H1 (cell line): ENCODE measurements at regions not wholly inside any gene's neighbourhood (a gene's known extent, or its start where the extent isn't known, plus 50 kb on each side); places are given as distances from the start of the nearest gene placed in this dataset.

Experiments
- CTCF ChIA-PET: fragments of 300-600 bp; sonication (Branson Sonifier 250); formaldehyde crosslinking; loops from one replicate; lab custom pipeline; 2021; ENCODE audit not compliant: partially characterized antibody; lab: Charles Lee
- POLR2A ChIA-PET: fragments of 300-600 bp; sonication (Branson Sonifier 250); formaldehyde crosslinking; loops from one replicate; lab custom pipeline; 2021; ENCODE audit warnings: inconsistent platforms; ENCODE audit not compliant: partially characterized antibody; lab: Charles Lee
- DNase-seq, 2 experiments: peaks; one replicate each; pipeline versions ENCODE4 v3.0.0 to v3.0.0-alpha.2; 2010 to 2022; ENCODE audit warnings: low spot score in 2 of 2, low read depth in 1 of 2, mixed read lengths in 1 of 2
- FAIRE-seq: peaks from 2 replicates; lab custom pipeline; 2011; peaks lifted over from hg19 to GRCh38; lab: Jason Lieb, UNC
- H2AFZ ChIP-seq: 2 replicates; pipeline ENCODE4 v1.8.1; 2012; ENCODE audit warnings: low read length, inconsistent platforms
- H2AK5ac ChIP-seq: 2 replicates; pipeline ENCODE4 v1.6.1; 2013; ENCODE audit warnings: low read depth, low read length
- H2BK120ac ChIP-seq: replicated peaks from 2 replicates; pipeline ENCODE3; 2013; ENCODE audit warnings: low read depth, low read length, inconsistent platforms
- H2BK12ac ChIP-seq: 2 replicates; pipeline ENCODE4 v1.6.1; 2013; ENCODE audit warnings: low read depth, low read length
- H2BK15ac ChIP-seq: 2 replicates; pipeline ENCODE4 v1.6.1; 2013; ENCODE audit warnings: low read length
- H2BK20ac ChIP-seq: 2 replicates; pipeline ENCODE4 v1.6.1; 2013; ENCODE audit warnings: low read length
- H2BK5ac ChIP-seq: 2 replicates; pipeline ENCODE4 v1.6.1; 2013; ENCODE audit warnings: low read depth, low read length
- H3K14ac ChIP-seq: 2 replicates; pipeline ENCODE4 v1.6.1; 2013; ENCODE audit warnings: inconsistent platforms; ENCODE audit not compliant: insufficient read length
- H3K18ac ChIP-seq: 2 replicates; pipeline ENCODE4 v1.6.1; 2013; ENCODE audit warnings: low read length; ENCODE audit errors: extremely low read depth
- H3K23ac ChIP-seq: 2 replicates; pipeline ENCODE4 v1.6.1; 2013; ENCODE audit warnings: inconsistent platforms; ENCODE audit not compliant: insufficient read length
- H3K23me2 ChIP-seq: 2 replicates; pipeline ENCODE4 v1.6.1; 2013; ENCODE audit warnings: low read depth, low read length
- H3K27ac ChIP-seq: 2 replicates; pipeline ENCODE4 v1.6.1; 2011; ENCODE audit warnings: low read depth, low read length, inconsistent platforms
- H3K27me3 ChIP-seq, 4 experiments: replicated peaks in 1 of 4; 1 replicate in 1 of 4; 2 replicates in 3 of 4; pipeline versions ENCODE4 v1.6.1 to v1.8.1; 2011 to 2013; ENCODE audit warnings: low read length in 3 of 4, mild to moderate bottlenecking in 3 of 4, inconsistent platforms in 2 of 4, mixed read lengths in 2 of 4, moderate library complexity in 1 of 4; ENCODE audit not compliant: control insufficient read depth in 3 of 4, insufficient read depth in 3 of 4; ENCODE audit errors: extremely low read depth in 1 of 4
- H3K36me3 ChIP-seq, 4 experiments: 2 replicates each; pipeline versions ENCODE4 v1.6.1 to v1.8.1; 2011 to 2013; ENCODE audit warnings: mild to moderate bottlenecking in 4 of 4, low read length in 3 of 4, moderate library complexity in 2 of 4, control low read depth in 1 of 4, inconsistent platforms in 1 of 4; ENCODE audit not compliant: insufficient read depth in 4 of 4, control insufficient read depth in 2 of 4
- H3K4ac ChIP-seq: replicated peaks from 2 replicates; pipeline ENCODE3; 2013; ENCODE audit warnings: low read length, low read depth, mixed read lengths, inconsistent platforms; ENCODE audit not compliant: insufficient read length
- H3K4me1 ChIP-seq, 4 experiments: replicated peaks in 1 of 4; 1 replicate in 1 of 4; 2 replicates in 3 of 4; pipeline versions ENCODE4 v1.6.1 to v1.8.1; 2011 to 2013; ENCODE audit warnings: low read length in 3 of 4, inconsistent platforms in 2 of 4, mixed read lengths in 1 of 4; ENCODE audit not compliant: insufficient read depth in 4 of 4, control insufficient read depth in 3 of 4
- H3K4me2 ChIP-seq, 2 experiments: 2 replicates each; pipeline versions ENCODE4 v1.6.1 to v1.8.1; 2011 to 2013; ENCODE audit warnings: low read depth in 2 of 2, low read length in 2 of 2, control low read depth in 1 of 2, inconsistent platforms in 1 of 2, mild to moderate bottlenecking in 1 of 2; ENCODE audit not compliant: insufficient read depth in 1 of 2
- H3K4me3 ChIP-seq, 4 experiments: fragments of 200-600, 300-600 bp in 1 of 4; sonication (generic), shearing (Covaris generic), sonication (Bioruptor Twin) in 1 of 4; 2 replicates each; pipeline versions ENCODE4 v1.5.1 to v1.8.1; 2011 to 2016; ENCODE audit warnings: low read length in 4 of 4, low read depth in 3 of 4, control low read depth in 2 of 4, inconsistent platforms in 2 of 4, mild to moderate bottlenecking in 2 of 4, mixed read lengths in 1 of 4, moderate library complexity in 1 of 4; ENCODE audit not compliant: insufficient read depth in 2 of 4; ENCODE audit errors: extremely low read depth in 1 of 4
- H3K56ac ChIP-seq: replicated peaks from 2 replicates; pipeline ENCODE3; 2013; ENCODE audit warnings: low read depth, mild to moderate bottlenecking, mixed read lengths, low read length, inconsistent platforms; ENCODE audit not compliant: insufficient read length
- H3K79me1 ChIP-seq: 2 replicates; pipeline ENCODE4 v1.6.1; 2013; ENCODE audit warnings: low read depth, low read length, control low read depth
- H3K79me2 ChIP-seq, 2 experiments: 2 replicates each; pipeline versions ENCODE4 v1.6.1 to v1.8.1; 2012 to 2013; ENCODE audit warnings: low read length in 2 of 2, mild to moderate bottlenecking in 2 of 2, inconsistent platforms in 1 of 2; ENCODE audit not compliant: insufficient read depth in 2 of 2, control insufficient read depth in 1 of 2
- H3K9ac ChIP-seq, 4 experiments: replicated peaks in 1 of 4; 1 replicate in 1 of 4; 2 replicates in 3 of 4; pipeline versions ENCODE4 v1.6.1 to v1.8.1; 2011 to 2013; ENCODE audit warnings: low read depth in 3 of 4, low read length in 3 of 4, control low read depth in 2 of 4, mild to moderate bottlenecking in 2 of 4, moderate library complexity in 2 of 4, inconsistent platforms in 1 of 4; ENCODE audit errors: extremely low read depth in 1 of 4
- H3K9me3 ChIP-seq, 2 experiments: 2 replicates each; pipeline versions ENCODE4 v1.6.1 to v1.8.1; 2012 to 2013; ENCODE audit warnings: mild to moderate bottlenecking in 2 of 2, moderate library complexity in 2 of 2, control low read depth in 1 of 2, inconsistent platforms in 1 of 2, low read depth in 1 of 2, low read length in 1 of 2, mixed read lengths in 1 of 2; ENCODE audit not compliant: insufficient read depth in 2 of 2
- H4K20me1 ChIP-seq, 2 experiments: replicated peaks in 1 of 2; 2 replicates each; pipeline versions ENCODE3 to v1.8.1; 2011 to 2013; ENCODE audit warnings: inconsistent platforms in 2 of 2, low read length in 2 of 2, mild to moderate bottlenecking in 1 of 2; ENCODE audit not compliant: insufficient read depth in 2 of 2, control insufficient read depth in 1 of 2
- H4K5ac ChIP-seq: 2 replicates; pipeline ENCODE4 v1.6.1; 2013; ENCODE audit warnings: low read length, low read depth, mixed read lengths, inconsistent platforms; ENCODE audit not compliant: insufficient read length
- H4K8ac ChIP-seq: 2 replicates; pipeline ENCODE4 v1.8.0; 2013; ENCODE audit warnings: mild to moderate bottlenecking, moderate library complexity, low read length, inconsistent platforms; ENCODE audit not compliant: insufficient read depth; ENCODE audit errors: extremely low read depth
- H4K91ac ChIP-seq: replicated peaks from 2 replicates; pipeline ENCODE3; 2013; ENCODE audit warnings: low read length, mixed read lengths, inconsistent platforms; ENCODE audit not compliant: insufficient read length
- CEBPB ChIP-seq: IDR thresholded peaks from 2 replicates; pipeline ENCODE4 v1.6.1; 2012; ENCODE audit warnings: low read depth, low read length
- CREB1 ChIP-seq: IDR thresholded peaks from 2 replicates; pipeline ENCODE4 v1.6.1; 2012; ENCODE audit warnings: inconsistent platforms
- HDAC2 ChIP-seq, 2 experiments: fragments of 300-600 bp in 1 of 2; sonication (generic) in 1 of 2; IDR thresholded peaks; 2 replicates each; pipeline ENCODE4 v1.6.1; 2011 to 2012; ENCODE audit warnings: low read depth in 2 of 2, low read length in 2 of 2, mild to moderate bottlenecking in 2 of 2, moderate library complexity in 2 of 2, borderline replicate concordance in 1 of 2, inconsistent platforms in 1 of 2
- JUND ChIP-seq: IDR thresholded peaks from 2 replicates; pipeline ENCODE4 v1.6.1; 2011; ENCODE audit warnings: mild to moderate bottlenecking, improper control_type of control experiment, low read length
- KDM1A ChIP-seq: fragments of 200-600, 300-600 bp; sonication (generic); IDR thresholded peaks from 2 replicates; pipeline ENCODE4 v1.7.1; 2016; ENCODE audit warnings: mild to moderate bottlenecking, low read length, borderline replicate concordance
- KDM5A ChIP-seq: fragments of 200-600 bp; IDR thresholded peaks from 2 replicates; pipeline ENCODE4 v1.7.1; 2012; ENCODE audit warnings: mild to moderate bottlenecking, low read length, inconsistent platforms, mixed read lengths
- PHF8 ChIP-seq: fragments of 200-600 bp; sonication (generic); conservative IDR thresholded peaks from 2 replicates; pipeline ENCODE4 v1.7.1; 2012; ENCODE audit warnings: low read depth, mild to moderate bottlenecking, inconsistent platforms, low read length, moderate library complexity
- RBBP5 ChIP-seq: IDR thresholded peaks from 2 replicates; pipeline ENCODE4 v1.7.1; 2012; ENCODE audit warnings: low read depth, mild to moderate bottlenecking, inconsistent platforms, low read length, moderate library complexity, borderline replicate concordance
- TAF1 ChIP-seq: IDR thresholded peaks from 2 replicates; pipeline ENCODE4 v1.6.1; 2011; ENCODE audit warnings: mild to moderate bottlenecking, low read depth, low read length
- TEAD4 ChIP-seq: IDR thresholded peaks from 2 replicates; pipeline ENCODE4 v1.6.1; 2012; ENCODE audit warnings: low read depth, low read length, inconsistent platforms, mixed read lengths
- WGBS, 2 experiments: shearing (Covaris generic) in 1 of 2; methylation state at CpG; one replicate each; pipeline versions ENCODE4 v1.1.6 to v1.1.7; 2013 to 2015; ENCODE audit warnings: low lambda C conversion rate in 2 of 2, mixed read lengths in 2 of 2, inconsistent platforms in 1 of 2, low coverage in 1 of 2, missing lambda C conversion rate in 1 of 2; ENCODE audit not compliant: insufficient replicate concordance in 2 of 2, insufficient coverage in 1 of 2, insufficient read length in 1 of 2; ENCODE audit errors: extremely low coverage in 1 of 2, missing lambda C conversion rate in 1 of 2; 5-methylcytosine and 5-hydroxymethylcytosine counted together
- TF ChIP-seq, protein P1 (sequence below): IDR thresholded peaks from 2 replicates; pipeline ENCODE4 v1.6.1; 2011; ENCODE audit warnings: low read depth, mild to moderate bottlenecking, low read length; ENCODE audit not compliant: insufficient read depth
- TF ChIP-seq, protein P2 (sequence below), 3 experiments: IDR thresholded peaks; 1 replicate in 2 of 3; 2 replicates in 1 of 3; pipeline versions ENCODE4 v1.5.1 to v1.6.1; 2011; ENCODE audit warnings: low read length in 3 of 3, mild to moderate bottlenecking in 3 of 3, inconsistent platforms in 2 of 3, low read depth in 1 of 3, moderate library complexity in 1 of 3; ENCODE audit not compliant: insufficient read depth in 1 of 3; ENCODE audit errors: control extremely low read depth in 1 of 3

DNA sequence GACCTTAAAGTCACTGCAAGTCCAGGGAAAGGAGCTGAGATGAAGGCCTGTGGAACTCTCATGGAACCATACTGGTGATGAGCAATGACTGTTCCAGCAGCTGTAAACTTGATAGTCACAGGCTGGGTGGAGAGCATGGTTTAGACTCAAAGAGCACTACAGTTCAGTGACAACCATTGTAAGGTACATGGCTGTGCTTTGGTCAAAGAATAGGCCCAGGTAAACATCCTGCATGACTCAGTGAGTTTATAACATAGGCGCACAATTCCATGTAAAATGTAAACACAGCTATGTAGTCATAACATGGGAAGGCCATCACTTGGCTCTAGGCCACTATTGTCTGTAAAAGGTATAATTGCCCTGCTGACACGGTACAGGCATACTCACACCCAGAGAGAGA is 119.3 kb upstream of the FSCB start:
- Histone ChIP-seq H4K20me1 (no peaks in the 10 kb centered on the region), H3K4me2 (no peak overlapping the region), H3K4me3 (no peak overlapping the region), H2BK5ac (no peak overlapping the region), H3K56ac (no peak overlapping the region), H3K4me1 (no peaks in the 10 kb centered on the region), H3K23me2 (no peaks in the 10 kb centered on the region), H3K9ac (no peak overlapping the region), H2AK5ac (no peak overlapping the region), H2BK120ac (no peak overlapping the region), H2BK15ac (no peak overlapping the region), H4K5ac (no peak overlapping the region), H4K8ac (no peak overlapping the region), H3K79me2 (no peaks in the 10 kb centered on the region), H2BK20ac (no peak overlapping the region), H3K27me3 (no peaks in the 10 kb centered on the region), H3K4ac (no peak overlapping the region), H3K18ac (no peak overlapping the region), H4K91ac (no peak overlapping the region), H2BK12ac (no peak overlapping the region), H3K79me1 (no peaks in the 10 kb centered on the region), H3K36me3 (no peaks in the 10 kb centered on the region), H3K14ac (no peak overlapping the region), H3K27ac (no peak overlapping the region), H3K9me3 (no peaks in the 10 kb centered on the region), H2AFZ (no peak overlapping the region), H3K23ac (no peak overlapping the region)
- FAIRE-seq (no peak), DNase-seq (no peak)
- CTCF ChIA-PET = interaction anchor here (0.9 to 1.3 kb wide), 3 partner anchors 10 to 255 kb away, joined by 3 read pairs; no protein-coding TSS in a partner anchor
- 96% methylated on average over 2 of the region's 2 CpGs; no CpG with 5 or more reads in 1 of the 2 experiments for WGBS, 2 experiments
- POLR2A ChIA-PET = no interaction called here
- TF ChIP-seq, protein P1, sequence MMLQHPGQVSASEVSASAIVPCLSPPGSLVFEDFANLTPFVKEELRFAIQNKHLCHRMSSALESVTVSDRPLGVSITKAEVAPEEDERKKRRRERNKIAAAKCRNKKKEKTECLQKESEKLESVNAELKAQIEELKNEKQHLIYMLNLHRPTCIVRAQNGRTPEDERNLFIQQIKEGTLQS = no peak
- no peak for TF ChIP-seq KDM5A
- TF ChIP-seq TAF1 = no peak
- TF ChIP-seq CREB1 = no peak
- no peak for TF ChIP-seq JUND
- TF ChIP-seq, protein P2, sequence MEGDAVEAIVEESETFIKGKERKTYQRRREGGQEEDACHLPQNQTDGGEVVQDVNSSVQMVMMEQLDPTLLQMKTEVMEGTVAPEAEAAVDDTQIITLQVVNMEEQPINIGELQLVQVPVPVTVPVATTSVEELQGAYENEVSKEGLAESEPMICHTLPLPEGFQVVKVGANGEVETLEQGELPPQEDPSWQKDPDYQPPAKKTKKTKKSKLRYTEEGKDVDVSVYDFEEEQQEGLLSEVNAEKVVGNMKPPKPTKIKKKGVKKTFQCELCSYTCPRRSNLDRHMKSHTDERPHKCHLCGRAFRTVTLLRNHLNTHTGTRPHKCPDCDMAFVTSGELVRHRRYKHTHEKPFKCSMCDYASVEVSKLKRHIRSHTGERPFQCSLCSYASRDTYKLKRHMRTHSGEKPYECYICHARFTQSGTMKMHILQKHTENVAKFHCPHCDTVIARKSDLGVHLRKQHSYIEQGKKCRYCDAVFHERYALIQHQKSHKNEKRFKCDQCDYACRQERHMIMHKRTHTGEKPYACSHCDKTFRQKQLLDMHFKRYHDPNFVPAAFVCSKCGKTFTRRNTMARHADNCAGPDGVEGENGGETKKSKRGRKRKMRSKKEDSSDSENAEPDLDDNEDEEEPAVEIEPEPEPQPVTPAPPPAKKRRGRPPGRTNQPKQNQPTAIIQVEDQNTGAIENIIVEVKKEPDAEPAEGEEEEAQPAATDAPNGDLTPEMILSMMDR (IDR thresholded peaks at IDR 0.05; ENCODE audit: control extremely low read depth in 1 of 3, insufficient read depth in 1 of 3, low read depth in 1 of 3, low read length in 3 of 3) = no peak
- no peak for TF ChIP-seq KDM1A
- TF ChIP-seq RBBP5 = no peak
- no peak for TF ChIP-seq HDAC2 (IDR thresholded peaks at IDR 0.05; ENCODE audit: borderline replicate concordance in 1 of 2, low read depth in 2 of 2, low read length in 2 of 2)
- TF ChIP-seq TEAD4 = no peak
- no peak for TF ChIP-seq PHF8
- no peak for TF ChIP-seq CEBPB
